GM19239 (cell line): ENCODE measurements at regions not wholly inside any gene's neighbourhood (a gene's known extent, or its start where the extent isn't known, plus 50 kb on each side); places are given as distances from the start of the nearest gene placed in this dataset.

Experiments used
- DNase-seq: peaks from one replicate; pipeline ENCODE4 v3.0.0; 2011; ENCODE audit warnings: low spot score; ENCODE audit not compliant: insufficient read length
- FAIRE-seq: peaks from 2 replicates; lab custom pipeline; 2011; peaks lifted over from hg19 to GRCh38; lab: Jason Lieb, UNC

GRCh38 chr6:28726569-28727309 lies 197.0 kb downstream of the TRIM27 start:
- FAIRE-seq (no peak), DNase-seq (no peak)

GRCh38 chr6:28727559-28728211 lies 196.1 kb downstream of the TRIM27 start:
- DNase-seq = no peak
- no peak for FAIRE-seq

GRCh38 chr6:28729501-28730402 lies 194.0 kb downstream of the TRIM27 start:
- FAIRE-seq (no peak), DNase-seq (no peak)

GRCh38 chr6:28732052-28732451 lies 191.7 kb downstream of the TRIM27 start:
- FAIRE-seq (no peak), DNase-seq (no peak)

- FAIRE-seq = no peak
- DNase-seq = no peak
These were observed 189.3 kb downstream of the TRIM27 start for GRCh38 chr6:28734443-28734959.

- FAIRE-seq = no peak
- DNase-seq = no peak
These were observed 187.7 kb downstream of the TRIM27 start for GRCh38 chr6:28736121-28736520.

- FAIRE-seq (no peak), DNase-seq (no peak)
These were observed 185.9 kb downstream of the TRIM27 start for GRCh38 chr6:28737750-28738395.

GRCh38 chr6:28738396-28738765 lies 185.4 kb downstream of the TRIM27 start:
- DNase-seq (no peak), FAIRE-seq (no peak)

GRCh38 chr6:28741363-28741762 lies 182.4 kb downstream of the TRIM27 start:
- no peak for FAIRE-seq

GRCh38 chr6:28742668-28743270 lies 181.0 kb downstream of the TRIM27 start:
- FAIRE-seq (no peak), DNase-seq (no peak)

More at GRCh38 chr6:28741363-28741762, 182.4 kb downstream of the TRIM27 start:
- no peak for DNase-seq

- DNase-seq (no peak), FAIRE-seq (no peak)
These were observed 180.5 kb downstream of the TRIM27 start for GRCh38 chr6:28743271-28743789.

GRCh38 chr6:28747083-28747630 lies 176.6 kb downstream of the TRIM27 start:
- FAIRE-seq (no peak), DNase-seq (no peak)

GRCh38 chr6:28747631-28748157 lies 176.1 kb downstream of the TRIM27 start:
- DNase-seq (no peak), FAIRE-seq (no peak)

GRCh38 chr6:28748192-28748591 lies 175.6 kb downstream of the TRIM27 start:
- FAIRE-seq = no peak
- DNase-seq = no peak

GRCh38 chr6:28750926-28751458 lies 172.8 kb downstream of the TRIM27 start:
- FAIRE-seq = no peak
- no peak for DNase-seq

- no peak for DNase-seq
- FAIRE-seq = no peak
These were observed 172.3 kb downstream of the TRIM27 start for GRCh38 chr6:28751514-28751913.

GRCh38 chr6:28751963-28752350 lies 171.8 kb downstream of the TRIM27 start:
- DNase-seq (no peak), FAIRE-seq (no peak)

GRCh38 chr6:28757429-28758045 lies 166.2 kb downstream of the TRIM27 start:
- DNase-seq (no peak), FAIRE-seq (no peak)
